K562 (cell line): ENCODE measurements at regions not wholly inside any gene's neighbourhood (a gene's known extent, or its start where the extent isn't known, plus 50 kb on each side); places are given as distances from the start of the nearest gene placed in this dataset.

ENCODE experiments used
- ATAC-seq: fragments of 200-7000 bp; cut with Tn5 transposase; 3 replicates; pipeline ENCODE4 v1.9.1; 2020; ENCODE audit warnings: moderate library complexity
- BruUV-seq: library from RNA; stranded (reverse); fragments of 400-500 nt; replicated peaks from 2 replicates; lab custom pipeline; 2021; lab: Mats Ljungman, UMichigan
- CTCF ChIA-PET: fragments of 300-600 bp; formaldehyde crosslinking; extraction: SDS; loops from one replicate; lab custom pipeline; 2021; ENCODE audit warnings: low intra/inter-chr PET ratio; lab: Yijun Ruan, JAX
- POLR2A ChIA-PET: fragments of 300-600, 350-650 bp; sonication (Branson Sonifier 250); formaldehyde crosslinking; extraction: SDS; loops from one replicate; lab custom pipeline; 2021; ENCODE audit warnings: antibody characterized with exemption, inconsistent platforms; lab: Yijun Ruan, JAX
- DNase-seq, 4 experiments: peaks; one replicate each; pipeline versions ENCODE4 v3.0.0 to v3.0.0-alpha.2; 2011 to 2018; ENCODE audit warnings: low spot score in 3 of 4, mixed read lengths in 3 of 4; ENCODE audit errors: extremely low read depth in 1 of 4
- FAIRE-seq: peaks from 2 replicates; lab custom pipeline; 2011; peaks lifted over from hg19 to GRCh38; lab: Jason Lieb, UNC
- H2AFZ ChIP-seq: 2 replicates; pipeline ENCODE4 v1.6.0; 2011; ENCODE audit warnings: low read depth, low read length, control low read depth, inconsistent platforms
- H3K27ac ChIP-seq: fragments of 200-600 bp; 3 replicates; pipeline ENCODE4 v1.8.0; 2011; ENCODE audit warnings: low read depth, mild to moderate bottlenecking, control low read depth, inconsistent platforms, low read length, moderate library complexity, mixed read lengths; ENCODE audit errors: extremely low read depth
- H3K27me3 ChIP-seq, 2 experiments: fragments of 300-600 bp in 1 of 2; 2 replicates in 1 of 2; 3 replicates in 1 of 2; pipeline versions ENCODE4 v1.6.0 to v1.8.0; 2011; ENCODE audit warnings: inconsistent platforms in 2 of 2, low read length in 2 of 2, mild to moderate bottlenecking in 1 of 2, mixed read lengths in 1 of 2, moderate library complexity in 1 of 2; ENCODE audit not compliant: control insufficient read depth in 2 of 2, insufficient read depth in 2 of 2
- H3K36me3 ChIP-seq: fragments of 300-600 bp; 3 replicates; pipeline ENCODE4 v1.8.0; 2011; ENCODE audit warnings: mild to moderate bottlenecking, low read length, inconsistent platforms; ENCODE audit not compliant: control insufficient read depth, insufficient read depth
- H3K4me1 ChIP-seq, 2 experiments: fragments of 200-600 bp in 1 of 2; replicated peaks in 1 of 2; 2 replicates in 1 of 2; 3 replicates in 1 of 2; pipeline versions ENCODE4 v1.5.1 to v1.8.0; 2011; ENCODE audit warnings: inconsistent platforms in 2 of 2, low read length in 2 of 2, mild to moderate bottlenecking in 1 of 2, mixed read lengths in 1 of 2, moderate library complexity in 1 of 2; ENCODE audit not compliant: control insufficient read depth in 2 of 2, insufficient read depth in 2 of 2
- H3K4me2 ChIP-seq: 2 replicates; pipeline ENCODE4 v1.6.1; 2011; ENCODE audit warnings: low read length, control low read depth, inconsistent platforms, mixed read lengths; ENCODE audit not compliant: insufficient read depth
- H3K4me3 ChIP-seq: fragments of 200-600 bp; sonication (generic), shearing (Covaris generic); 2 replicates; pipeline ENCODE4 v1.5.1; 2016; ENCODE audit warnings: control low read depth, inconsistent platforms
- H3K79me2 ChIP-seq: fragments of 200-600 bp; 3 replicates; pipeline ENCODE4 v1.8.0; 2011; ENCODE audit warnings: low read length, inconsistent platforms; ENCODE audit not compliant: control insufficient read depth, insufficient read depth
- H3K9ac ChIP-seq, 2 experiments: 2 replicates each; pipeline versions ENCODE4 v1.6.0 to v1.6.1; 2011; ENCODE audit warnings: low read depth in 2 of 2, low read length in 2 of 2, control low read depth in 1 of 2, inconsistent platforms in 1 of 2, mild to moderate bottlenecking in 1 of 2, mixed read lengths in 1 of 2; ENCODE audit not compliant: insufficient read depth in 1 of 2
- H3K9me1 ChIP-seq: one replicate; pipeline ENCODE4 v1.6.0; 2011; ENCODE audit warnings: inconsistent platforms, mild to moderate bottlenecking, low read length, moderate library complexity; ENCODE audit not compliant: control insufficient read depth, insufficient read depth
- H3K9me3 ChIP-seq: replicated peaks from 2 replicates; pipeline ENCODE4 v1.5.1; 2011; ENCODE audit warnings: low read depth, low read length, inconsistent platforms; ENCODE audit not compliant: control insufficient read depth, insufficient read depth
- H4K20me1 ChIP-seq: replicated peaks from 2 replicates; pipeline ENCODE4 v1.6.1; 2011; ENCODE audit warnings: low read length, inconsistent platforms, mixed read lengths; ENCODE audit not compliant: control insufficient read depth, insufficient read depth
- ARID1B ChIP-seq: fragments of 450-650 bp; IDR thresholded peaks from 2 replicates; pipeline ENCODE4 v1.6.1; 2016; ENCODE audit warnings: antibody characterized with exemption, mild to moderate bottlenecking, inconsistent platforms
- HIVEP1 ChIP-seq: fragments of 250-450 bp; sonication (Bioruptor Pico); IDR thresholded peaks from 2 replicates; pipeline ENCODE4 v1.4.0; 2020; ENCODE audit warnings: mild to moderate bottlenecking
- HNRNPLL ChIP-seq: fragments of 200-400 bp; formaldehyde crosslinking; IDR thresholded peaks from 2 replicates; pipeline ENCODE4 v1.6.1; 2017; ENCODE audit warnings: low read length, low read depth, mild to moderate bottlenecking; ENCODE audit not compliant: poor library complexity, severe bottlenecking
- KAT8 ChIP-seq: fragments of 450-650 bp; IDR thresholded peaks from 2 replicates; pipeline ENCODE4 v1.6.1; 2016; ENCODE audit warnings: low read depth, mild to moderate bottlenecking
- KDM2B ChIP-seq: fragments of 250-450 bp; sonication (Bioruptor Pico); IDR thresholded peaks from 2 replicates; pipeline ENCODE4 v1.8.0; 2021; ENCODE audit warnings: mild to moderate bottlenecking, moderate library complexity
- MTA2 ChIP-seq: fragments of 450-650 bp; IDR thresholded peaks from 2 replicates; pipeline ENCODE4 v1.6.1; 2016; ENCODE audit warnings: low read depth
- RCOR1 ChIP-seq, 2 experiments: IDR thresholded peaks; 2 replicates each; pipeline ENCODE4 v1.6.1; 2012; ENCODE audit warnings: low read depth in 2 of 2, low read length in 2 of 2, borderline replicate concordance in 1 of 2, improper control_type of control experiment in 1 of 2
- ZEB2 ChIP-seq: fragments of 450-650 bp; IDR thresholded peaks from 2 replicates; pipeline ENCODE4 v1.6.1; 2016
- ZKSCAN1 ChIP-seq: fragments of 150-350 bp; IDR thresholded peaks from 2 replicates; pipeline ENCODE4 v1.6.1; 2016; ENCODE audit warnings: low read depth, low read length
- ZNF507 ChIP-seq: conservative IDR thresholded peaks from 2 replicates; pipeline ENCODE4 v1.6.1; 2017; ENCODE audit warnings: missing genetic modification characterization, missing compliant biosample characterization
- ZNF79 ChIP-seq: fragments of 250-450 bp; sonication (Bioruptor Pico); IDR thresholded peaks from 2 replicates; pipeline ENCODE4 v1.4.0; 2020; ENCODE audit warnings: low read depth, mild to moderate bottlenecking, moderate library complexity
- WGBS: fragments of 100-300 bp; shearing (Covaris generic); methylation state at CpG from one replicate; pipeline ENCODE4 v1.1.6; 2016; ENCODE audit warnings: low coverage, mixed read lengths; ENCODE audit not compliant: insufficient coverage; ENCODE audit errors: missing lambda C conversion rate; 5-methylcytosine and 5-hydroxymethylcytosine counted together
- in situ Hi-C: fragments of 300-500 bp; cut with MboI; formaldehyde crosslinking; loops from 4 replicates; pipeline ENCODE4 v1.15.0; 2018; ENCODE audit warnings: inconsistent platforms, mixed read lengths
- intact Hi-C: fragments of 100-400 bp; cut with micrococcal nuclease; formaldehyde crosslinking; loops from 2 replicates; pipeline ENCODE4 v1.14.2; 2022
- TF ChIP-seq, protein P1 (sequence below), 3 experiments: fragments of 200-800 bp in 1 of 3; fragments of 250-450 bp in 1 of 3; fragments of 450-650 bp in 1 of 3; sonication (Bioruptor Pico) in 1 of 3; sonication (Bioruptor generic) in 1 of 3; formaldehyde crosslinking in 1 of 3; IDR thresholded peaks; 2 replicates each; pipeline versions ENCODE4 v1.6.1 to v1.8.0; 2016 to 2022; ENCODE audit warnings: mild to moderate bottlenecking in 2 of 3, missing genetic modification characterization in 2 of 3, missing compliant biosample characterization in 1 of 3, moderate library complexity in 1 of 3
- TF ChIP-seq, protein P2 (sequence below): sonication (generic); formaldehyde crosslinking; IDR thresholded peaks from 2 replicates; pipeline ENCODE4 v1.8.0; 2022; ENCODE audit warnings: mild to moderate bottlenecking, missing genetic modification reagents

DNA sequence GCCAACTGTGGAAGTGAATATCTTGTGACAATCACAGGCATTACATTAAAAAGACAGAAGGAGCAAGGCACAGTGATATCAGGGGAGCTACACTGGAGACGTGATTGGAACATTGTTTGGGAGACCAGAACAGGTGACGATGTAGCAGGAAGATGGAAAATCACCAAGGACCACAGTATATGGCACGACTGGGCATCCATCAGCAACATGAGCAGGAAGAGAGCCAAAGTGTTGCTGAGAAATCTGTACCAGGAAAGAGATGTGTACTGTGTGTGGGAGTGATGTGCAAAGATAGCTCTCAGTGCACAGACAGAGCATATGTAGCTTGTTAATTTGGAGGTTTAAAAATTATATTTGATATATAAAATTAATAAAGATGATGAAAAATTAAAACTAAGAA, 790.6 kb upstream of the ADGRL2 start:
- no peak overlapping the region for H3K9ac ChIP-seq
- no peak for DNase-seq
- no peak for FAIRE-seq
- in situ Hi-C loops (no loop called here), intact Hi-C loops (no loop called here)
- no TSS peak for BruUV-seq
- ATAC-seq: no peak
- no peak overlapping the region for H3K4me3 ChIP-seq
- H4K20me1 ChIP-seq: no peaks in the 10 kb centered on the region
- no peaks in the 10 kb centered on the region for H3K9me1 ChIP-seq
- no peaks in the 10 kb centered on the region for H3K4me1 ChIP-seq
- no peaks in the 10 kb centered on the region for H3K27me3 ChIP-seq
- no peaks in the 10 kb centered on the region for H3K9me3 ChIP-seq
- H3K27ac ChIP-seq: no peak overlapping the region
- WGBS: 0% methylated on average over 3 of the region's 3 CpGs
- no peaks in the 10 kb centered on the region for H3K79me2 ChIP-seq
- H3K4me2 ChIP-seq: no peak overlapping the region
- no peak overlapping the region for H2AFZ ChIP-seq
- POLR2A ChIA-PET: no interaction called here
- H3K36me3 ChIP-seq: no peaks in the 10 kb centered on the region
- CTCF ChIA-PET: no interaction called here
- TF ChIP-seq RCOR1 (IDR thresholded peaks at IDR 0.05; ENCODE audit: borderline replicate concordance in 1 of 2, low read depth in 2 of 2, low read length in 2 of 2) (no peak), ZKSCAN1 (no peak), HNRNPLL (no peak), MTA2 (no peak), KDM2B (CRISPR knock-in tag) (no peak), KAT8 (no peak), ARID1B (no peak), ZNF507 (tag) (no peak), HIVEP1 (CRISPR knock-in tag) (no peak), ZEB2 (no peak), ZNF79 (CRISPR knock-in tag) (no peak)
- TF ChIP-seq, protein P1, sequence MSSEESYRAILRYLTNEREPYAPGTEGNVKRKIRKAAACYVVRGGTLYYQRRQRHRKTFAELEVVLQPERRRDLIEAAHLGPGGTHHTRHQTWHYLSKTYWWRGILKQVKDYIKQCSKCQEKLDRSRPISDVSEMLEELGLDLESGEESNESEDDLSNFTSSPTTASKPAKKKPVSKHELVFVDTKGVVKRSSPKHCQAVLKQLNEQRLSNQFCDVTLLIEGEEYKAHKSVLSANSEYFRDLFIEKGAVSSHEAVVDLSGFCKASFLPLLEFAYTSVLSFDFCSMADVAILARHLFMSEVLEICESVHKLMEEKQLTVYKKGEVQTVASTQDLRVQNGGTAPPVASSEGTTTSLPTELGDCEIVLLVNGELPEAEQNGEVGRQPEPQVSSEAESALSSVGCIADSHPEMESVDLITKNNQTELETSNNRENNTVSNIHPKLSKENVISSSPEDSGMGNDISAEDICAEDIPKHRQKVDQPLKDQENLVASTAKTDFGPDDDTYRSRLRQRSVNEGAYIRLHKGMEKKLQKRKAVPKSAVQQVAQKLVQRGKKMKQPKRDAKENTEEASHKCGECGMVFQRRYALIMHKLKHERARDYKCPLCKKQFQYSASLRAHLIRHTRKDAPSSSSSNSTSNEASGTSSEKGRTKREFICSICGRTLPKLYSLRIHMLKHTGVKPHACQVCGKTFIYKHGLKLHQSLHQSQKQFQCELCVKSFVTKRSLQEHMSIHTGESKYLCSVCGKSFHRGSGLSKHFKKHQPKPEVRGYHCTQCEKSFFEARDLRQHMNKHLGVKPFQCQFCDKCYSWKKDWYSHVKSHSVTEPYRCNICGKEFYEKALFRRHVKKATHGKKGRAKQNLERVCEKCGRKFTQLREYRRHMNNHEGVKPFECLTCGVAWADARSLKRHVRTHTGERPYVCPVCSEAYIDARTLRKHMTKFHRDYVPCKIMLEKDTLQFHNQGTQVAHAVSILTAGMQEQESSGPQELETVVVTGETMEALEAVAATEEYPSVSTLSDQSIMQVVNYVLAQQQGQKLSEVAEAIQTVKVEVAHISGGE (CRISPR knock-in tag; IDR thresholded peaks at IDR 0.05): no peak
- TF ChIP-seq, protein P2, sequence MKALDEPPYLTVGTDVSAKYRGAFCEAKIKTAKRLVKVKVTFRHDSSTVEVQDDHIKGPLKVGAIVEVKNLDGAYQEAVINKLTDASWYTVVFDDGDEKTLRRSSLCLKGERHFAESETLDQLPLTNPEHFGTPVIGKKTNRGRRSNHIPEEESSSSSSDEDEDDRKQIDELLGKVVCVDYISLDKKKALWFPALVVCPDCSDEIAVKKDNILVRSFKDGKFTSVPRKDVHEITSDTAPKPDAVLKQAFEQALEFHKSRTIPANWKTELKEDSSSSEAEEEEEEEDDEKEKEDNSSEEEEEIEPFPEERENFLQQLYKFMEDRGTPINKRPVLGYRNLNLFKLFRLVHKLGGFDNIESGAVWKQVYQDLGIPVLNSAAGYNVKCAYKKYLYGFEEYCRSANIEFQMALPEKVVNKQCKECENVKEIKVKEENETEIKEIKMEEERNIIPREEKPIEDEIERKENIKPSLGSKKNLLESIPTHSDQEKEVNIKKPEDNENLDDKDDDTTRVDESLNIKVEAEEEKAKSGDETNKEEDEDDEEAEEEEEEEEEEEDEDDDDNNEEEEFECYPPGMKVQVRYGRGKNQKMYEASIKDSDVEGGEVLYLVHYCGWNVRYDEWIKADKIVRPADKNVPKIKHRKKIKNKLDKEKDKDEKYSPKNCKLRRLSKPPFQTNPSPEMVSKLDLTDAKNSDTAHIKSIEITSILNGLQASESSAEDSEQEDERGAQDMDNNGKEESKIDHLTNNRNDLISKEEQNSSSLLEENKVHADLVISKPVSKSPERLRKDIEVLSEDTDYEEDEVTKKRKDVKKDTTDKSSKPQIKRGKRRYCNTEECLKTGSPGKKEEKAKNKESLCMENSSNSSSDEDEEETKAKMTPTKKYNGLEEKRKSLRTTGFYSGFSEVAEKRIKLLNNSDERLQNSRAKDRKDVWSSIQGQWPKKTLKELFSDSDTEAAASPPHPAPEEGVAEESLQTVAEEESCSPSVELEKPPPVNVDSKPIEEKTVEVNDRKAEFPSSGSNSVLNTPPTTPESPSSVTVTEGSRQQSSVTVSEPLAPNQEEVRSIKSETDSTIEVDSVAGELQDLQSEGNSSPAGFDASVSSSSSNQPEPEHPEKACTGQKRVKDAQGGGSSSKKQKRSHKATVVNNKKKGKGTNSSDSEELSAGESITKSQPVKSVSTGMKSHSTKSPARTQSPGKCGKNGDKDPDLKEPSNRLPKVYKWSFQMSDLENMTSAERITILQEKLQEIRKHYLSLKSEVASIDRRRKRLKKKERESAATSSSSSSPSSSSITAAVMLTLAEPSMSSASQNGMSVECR (CRISPR knock-in tag): no peak
